Transverse colon (tissue), 4 donors: ENCODE measurements at regions not wholly inside any gene's neighbourhood (a gene's known extent, or its start where the extent isn't known, plus 50 kb on each side); places are given as distances from the start of the nearest gene placed in this dataset.
A peak's percentile ranks its signal among the peaks of the same experiment; 100 is the strongest.

Source experiments
- DNase-seq: peaks from one replicate; pipeline ENCODE4 v3.0.0-alpha.2; 2019
- H3K27ac ChIP-seq, 4 donors: fragments of 200-600 bp; sonication (generic); 2 replicates each; pipeline ENCODE4 v1.5.1; 2016 to 2018; ENCODE audit warnings: inconsistent platforms in 4 of 4
- H3K27me3 ChIP-seq: fragments of 200-600 bp; sonication (generic); 2 replicates; pipeline ENCODE4 v1.5.1; 2017; ENCODE audit warnings: inconsistent platforms
- H3K36me3 ChIP-seq, 4 donors: fragments of 200-600 bp; sonication (generic); 2 replicates each; pipeline ENCODE4 v1.5.1; 2017 to 2019; ENCODE audit warnings: inconsistent platforms in 4 of 4
- H3K4me1 ChIP-seq, 4 donors: fragments of 200-600 bp; sonication (generic); 2 replicates each; pipeline ENCODE4 v1.5.1; 2017 to 2020; ENCODE audit warnings: inconsistent platforms in 4 of 4
- H3K4me3 ChIP-seq, 4 donors: fragments of 200-600 bp; sonication (generic); 1 replicate in 1 of 4; 2 replicates in 3 of 4; pipeline versions ENCODE4 v1.5.1 to v1.6.1; 2017 to 2019; ENCODE audit warnings: inconsistent platforms in 4 of 4
- H3K9me3 ChIP-seq, 2 donors: fragments of 200-600 bp; sonication (generic); 2 replicates each; pipeline ENCODE4 v1.5.1; 2017 to 2019; ENCODE audit warnings: inconsistent platforms in 2 of 2
- CTCF ChIP-seq, 5 experiments: fragments of 200-600 bp in 3 of 5; fragments of 450-650 bp in 2 of 5; sonication (generic) in 3 of 5; IDR thresholded peaks; 1 replicate in 2 of 5; 2 replicates in 3 of 5; pipeline ENCODE4 v1.5.1; 2016 to 2017; ENCODE audit warnings: antibody characterized with exemption in 5 of 5, inconsistent platforms in 3 of 5, mild to moderate bottlenecking in 2 of 5, moderate library complexity in 1 of 5
- EP300 ChIP-seq: sonication (generic); formaldehyde crosslinking; IDR thresholded peaks from one replicate; pipeline ENCODE4 v1.6.1; 2017; ENCODE audit warnings: antibody characterized with exemption, low read depth
- POLR2A ChIP-seq: fragments of 450-650 bp; IDR thresholded peaks from one replicate; pipeline ENCODE4 v1.6.1; 2016; ENCODE audit warnings: antibody characterized with exemption, mild to moderate bottlenecking, moderate library complexity
- POLR2AphosphoS5 ChIP-seq, 3 donors: sonication (generic); formaldehyde crosslinking; IDR thresholded peaks; one replicate each; pipeline ENCODE4 v1.6.1; 2016; ENCODE audit warnings: antibody characterized with exemption in 3 of 3
- WGBS, 2 donors: methylation state at CpG; one replicate each; pipeline ENCODE4 v1.1.5; 2018; ENCODE audit warnings: low coverage in 1 of 2; 5-methylcytosine and 5-hydroxymethylcytosine counted together
- in situ Hi-C, 4 donors: fragments of 200-750 bp; cut with MboI; loops; one replicate each; pipeline versions ENCODE4 v1.15.0 to v1.15.1; 2017; ENCODE audit warnings: low sequenced_read_pairs in 3 of 4, low pct_ligation_motif_present in 1 of 4, low pct_unique_long_range_greater_than_20kb in 1 of 4
- intact Hi-C: fragments of 100-400 bp; cut with DNase I; formaldehyde crosslinking; loops from one replicate; pipeline ENCODE4 v1.15.1; 2023; ENCODE audit warnings: low total_unique reads

- DNase-seq = no peak
- in situ Hi-C loops = no loop called here
- H3K4me1 ChIP-seq = no peaks in the 10 kb centered on the region
Observed at GRCh38 chr10:9743639-9744038, 1274.0 kb upstream of the CELF2 start.

GRCh38 chr10:9745158-9745557, 1272.5 kb upstream of the CELF2 start:
- Histone ChIP-seq H3K9me3 (peaks cover 0 to 4% of the 10 kb centered on the region in 2 donors), H3K27ac (no peak overlapping the region), H3K4me3 (no peak overlapping the region), H3K4me1 (no peaks in the 10 kb centered on the region), H3K36me3 (no peaks in the 10 kb centered on the region), H3K27me3 (no peaks in the 10 kb centered on the region)
- in situ Hi-C loops = no loop called here
- WGBS, 2 donors = 64% methylated on average over 1 of the region's 1 CpG; no CpG with 5 or more reads in 1 of the 2 donors
- no peak for DNase-seq
- intact Hi-C loops = no loop called here
- peak in 1 of 3 donors; percentile 56 for TF ChIP-seq POLR2AphosphoS5 (IDR thresholded peaks at IDR 0.05)
- no peak for TF ChIP-seq CTCF (IDR thresholded peaks at IDR 0.05)
- no peak for TF ChIP-seq POLR2A

More at GRCh38 chr10:9743639-9744038, 1274.0 kb upstream of the CELF2 start:
- Histone ChIP-seq H3K36me3 (no peaks in the 10 kb centered on the region), H3K27me3 (no peaks in the 10 kb centered on the region), H3K9me3 (peaks cover 0 to 4% of the 10 kb centered on the region in 2 donors), H3K27ac (no peak overlapping the region), H3K4me3 (no peak overlapping the region)
- intact Hi-C loops = no loop called here
- no peak for TF ChIP-seq CTCF (IDR thresholded peaks at IDR 0.05)
- TF ChIP-seq EP300 = no peak
- no peak for TF ChIP-seq POLR2A
- TF ChIP-seq POLR2AphosphoS5 (IDR thresholded peaks at IDR 0.05) = no peak

- intact Hi-C loops (no loop called here), in situ Hi-C loops (no loop called here)
- Histone ChIP-seq H3K4me1 (no peaks in the 10 kb centered on the region), H3K27me3 (no peaks in the 10 kb centered on the region), H3K4me3 (no peak overlapping the region), H3K36me3 (no peaks in the 10 kb centered on the region), H3K9me3 (no peaks in the 10 kb centered on the region), H3K27ac (no peak overlapping the region)
- TF ChIP-seq POLR2AphosphoS5 (IDR thresholded peaks at IDR 0.05) = no peak
- TF ChIP-seq CTCF (IDR thresholded peaks at IDR 0.05) = no peak
- no peak for TF ChIP-seq EP300
- no peak for TF ChIP-seq POLR2A
- 72 to 77% methylated on average over 6 of the region's 6 CpGs for WGBS, 2 donors
- no peak for DNase-seq
Observed at GRCh38 chr10:9757176-9757575, 1260.5 kb upstream of the CELF2 start.

GRCh38 chr10:9759596-9759995, 1258.1 kb upstream of the CELF2 start:
- no peaks in the 10 kb centered on the region for H3K27me3 ChIP-seq
- DNase-seq = no peak
- in situ Hi-C loops = no loop called here
- no peaks in the 10 kb centered on the region for H3K9me3 ChIP-seq
- intact Hi-C loops = no loop called here
- TF ChIP-seq POLR2AphosphoS5 (IDR thresholded peaks at IDR 0.05) = no peak
- no peak for TF ChIP-seq POLR2A
- TF ChIP-seq CTCF (IDR thresholded peaks at IDR 0.05) = no peak
- TF ChIP-seq EP300 = no peak
- H3K4me1 ChIP-seq = no peaks in the 10 kb centered on the region
- WGBS, 2 donors = 64 to 80% methylated on average over 1 to 3 of the region's 3 CpGs
- no peak overlapping the region for H3K4me3 ChIP-seq
- no peaks in the 10 kb centered on the region for H3K36me3 ChIP-seq
- no peak overlapping the region for H3K27ac ChIP-seq
